ENCODE measurements at regions not wholly inside any gene's neighbourhood (a gene's known extent, or its start where the extent isn't known, plus 50 kb on each side); places are given as distances from the start of the nearest gene placed in this dataset.

DNA sequence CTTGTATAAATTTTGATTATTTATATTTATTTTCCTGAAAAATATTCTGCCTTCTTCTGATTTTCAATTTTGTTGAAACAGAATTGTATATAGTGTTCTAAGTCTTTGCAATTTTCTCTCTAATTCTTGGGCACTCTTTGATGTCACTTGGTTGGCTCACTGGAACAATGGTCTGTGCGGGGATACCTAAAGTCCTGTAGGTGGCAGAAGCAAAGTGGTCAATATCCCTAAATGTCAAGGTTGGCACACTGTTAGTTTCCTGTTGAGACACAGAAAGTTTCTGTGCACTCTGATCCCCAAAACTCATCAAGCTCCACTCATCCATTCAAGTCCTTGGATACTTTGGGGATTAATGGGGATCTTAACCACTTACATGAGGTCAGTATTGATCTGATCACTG, 480.8 kb upstream of the CCNG1 start:
- no peak for TF ChIP-seq ZNF384 (IDR thresholded peaks at IDR 0.05)
- TF ChIP-seq ARNT (IDR thresholded peaks at IDR 0.05): no peak
- TF ChIP-seq SUZ12 (IDR thresholded peaks at IDR 0.05): no peak
- no peak for TF ChIP-seq HDGF (IDR thresholded peaks at IDR 0.05; ENCODE audit: borderline replicate concordance)
- TF ChIP-seq FOXK2 (IDR thresholded peaks at IDR 0.05): no peak
- no peak for TF ChIP-seq BHLHE40 (IDR thresholded peaks at IDR 0.05; ENCODE audit: borderline replicate concordance)
- no peak for TF ChIP-seq SP1 (IDR thresholded peaks at IDR 0.05)

Data from HEK293T (cell line).